ENCODE measurements at regions not wholly inside any gene's neighbourhood (a gene's known extent, or its start where the extent isn't known, plus 50 kb on each side); places are given as distances from the start of the nearest gene placed in this dataset.

DNA sequence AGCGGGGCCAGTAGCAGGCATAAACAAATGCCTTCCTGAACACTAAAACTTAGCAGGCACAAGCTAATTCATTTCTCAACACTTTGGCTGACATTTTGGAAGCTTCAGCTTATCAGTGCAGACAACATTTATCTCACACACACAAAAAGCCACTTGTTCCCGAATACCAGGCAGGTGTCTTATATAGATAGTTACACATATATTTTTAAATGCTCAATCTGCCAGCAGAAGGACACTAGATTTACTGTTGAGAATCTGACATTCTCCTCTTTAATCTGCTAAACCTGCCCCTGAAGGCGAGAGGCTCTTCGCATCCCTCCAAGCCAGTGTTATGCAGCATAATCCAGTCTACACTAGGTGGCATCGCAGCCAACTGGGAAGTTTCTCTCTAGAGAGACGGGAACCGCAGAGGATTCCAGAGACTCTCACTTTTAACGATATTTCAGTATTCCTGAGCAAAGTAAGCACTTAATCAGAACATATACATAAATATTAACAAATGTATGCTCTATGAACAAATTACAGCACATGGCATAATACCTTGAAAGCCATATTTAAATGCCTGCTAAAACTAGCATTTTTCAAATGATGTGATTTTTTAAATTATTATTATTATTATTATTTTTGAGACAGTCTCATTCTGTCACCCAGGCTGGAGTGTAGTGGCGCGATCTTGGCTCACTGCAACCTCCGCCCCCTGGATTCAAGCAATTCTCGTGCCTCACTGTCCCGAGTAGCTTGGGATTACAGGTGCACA lies 90.2 kb upstream of the SCG2 start:
- peak in 1 of 2 donors; percentile 60 for ATAC-seq
- no peaks in the 10 kb centered on the region for H3K27me3 ChIP-seq (ENCODE audit: low read depth)
- intact Hi-C loops (cut with DNase I) = no loop called here
- no peak overlapping the region for H3K27ac ChIP-seq
- H3K9me3 ChIP-seq = no peaks in the 10 kb centered on the region
- DNase-seq = no peak
- H3K36me3 ChIP-seq = no peaks in the 10 kb centered on the region
- H3K4me3 ChIP-seq = no peak overlapping the region
- no peaks in the 10 kb centered on the region for H3K4me1 ChIP-seq
- TF ChIP-seq CTCF (IDR thresholded peaks at IDR 0.05) = peak; percentile 47

DNA sequence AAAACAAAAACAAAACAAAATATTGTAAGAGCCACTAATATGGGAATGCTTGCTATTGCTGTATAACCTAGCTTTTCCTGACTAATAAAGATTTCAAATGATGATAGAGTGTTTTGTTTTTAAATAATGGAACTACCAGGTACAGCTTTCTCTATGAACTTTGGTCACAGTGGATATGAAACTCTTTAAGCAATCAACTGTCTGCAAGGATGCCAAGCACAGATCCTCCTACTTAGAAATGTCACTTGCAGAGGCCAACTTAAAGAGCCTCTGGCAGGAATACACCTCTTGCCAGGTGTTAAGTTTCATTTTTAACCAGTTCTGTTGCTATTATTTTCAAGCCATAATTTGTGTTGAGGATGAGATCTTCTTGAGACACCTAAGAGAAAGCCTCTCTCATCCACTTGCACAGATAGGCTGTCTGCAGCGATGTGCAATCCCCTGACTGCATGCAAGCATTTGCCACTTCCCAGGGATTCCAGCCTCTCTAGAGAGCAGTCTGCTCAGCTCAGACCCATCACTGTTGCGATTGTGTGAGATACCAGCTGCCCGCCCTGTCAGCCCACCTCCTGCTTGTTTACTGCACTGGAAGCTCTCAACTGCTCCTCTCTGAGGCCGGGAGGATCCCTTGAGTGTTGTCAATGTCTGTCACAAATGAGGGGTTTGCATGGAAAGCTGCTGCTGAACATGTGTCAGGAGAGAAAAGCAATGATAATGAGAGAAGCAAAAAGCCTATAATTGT lies 86.1 kb upstream of the SCG2 start:
- intact Hi-C loops (cut with DNase I) = no loop called here
- Histone ChIP-seq H3K27me3 (ENCODE audit: low read depth) (no peaks in the 10 kb centered on the region), H3K4me3 (no peak overlapping the region), H3K9me3 (no peaks in the 10 kb centered on the region), H3K36me3 (no peaks in the 10 kb centered on the region), H3K27ac (no peak overlapping the region), H3K4me1 (no peaks in the 10 kb centered on the region)
- ATAC-seq (no peak), DNase-seq (no peak)
- no peak for TF ChIP-seq CTCF (IDR thresholded peaks at IDR 0.05)

GRCh38 chr2:223681125-223681524 lies 79.0 kb upstream of the SCG2 start:
- no peaks in the 10 kb centered on the region for H3K27me3 ChIP-seq (ENCODE audit: low read depth)
- no peak overlapping the region for H3K4me3 ChIP-seq
- no peak for TF ChIP-seq CTCF (IDR thresholded peaks at IDR 0.05)
- no peaks in the 10 kb centered on the region for H3K9me3 ChIP-seq
- no peaks in the 10 kb centered on the region for H3K4me1 ChIP-seq
- no peak for ATAC-seq
- no peak overlapping the region for H3K27ac ChIP-seq
- DNase-seq = no peak
- intact Hi-C loops (cut with DNase I) = no loop called here
- no peaks in the 10 kb centered on the region for H3K36me3 ChIP-seq

DNA sequence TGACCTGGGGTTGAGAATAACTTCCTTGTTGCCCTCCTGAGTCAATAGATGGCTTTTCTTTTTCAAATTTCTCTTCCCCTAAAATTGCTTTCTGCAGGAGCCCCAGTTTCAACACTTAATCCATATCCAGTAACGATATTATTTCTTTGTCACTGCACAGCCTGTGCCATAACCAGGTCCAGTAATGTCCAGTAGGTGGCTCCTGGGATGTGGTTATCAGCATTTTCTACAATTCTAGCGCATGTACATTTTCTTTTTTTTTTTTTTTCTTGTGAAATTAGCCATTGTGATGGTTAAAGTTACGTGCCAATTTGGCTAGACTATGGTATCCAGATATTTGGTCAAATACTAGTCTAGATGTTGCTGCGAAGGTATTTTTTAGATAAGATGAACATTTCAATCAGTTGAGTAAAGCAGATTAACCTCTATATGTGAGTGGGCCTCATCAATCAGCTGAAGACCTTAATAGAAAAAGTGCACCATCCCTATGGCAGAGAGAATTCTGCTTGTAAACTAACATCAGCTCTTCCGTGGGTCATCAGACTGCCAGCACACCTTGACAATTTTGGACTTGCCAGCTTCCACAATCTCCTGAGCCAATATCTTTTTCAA lies 72.9 kb upstream of the SCG2 start:
- Histone ChIP-seq H3K27ac (no peak overlapping the region), H3K36me3 (no peaks in the 10 kb centered on the region), H3K27me3 (ENCODE audit: low read depth) (no peaks in the 10 kb centered on the region), H3K4me1 (no peaks in the 10 kb centered on the region), H3K9me3 (no peaks in the 10 kb centered on the region), H3K4me3 (no peak overlapping the region)
- DNase-seq (no peak), ATAC-seq (peak in 1 of 2 donors; percentile 45)
- peak; percentile 31 for TF ChIP-seq CTCF (IDR thresholded peaks at IDR 0.05)
- intact Hi-C loops (cut with DNase I) = no loop called here

DNA sequence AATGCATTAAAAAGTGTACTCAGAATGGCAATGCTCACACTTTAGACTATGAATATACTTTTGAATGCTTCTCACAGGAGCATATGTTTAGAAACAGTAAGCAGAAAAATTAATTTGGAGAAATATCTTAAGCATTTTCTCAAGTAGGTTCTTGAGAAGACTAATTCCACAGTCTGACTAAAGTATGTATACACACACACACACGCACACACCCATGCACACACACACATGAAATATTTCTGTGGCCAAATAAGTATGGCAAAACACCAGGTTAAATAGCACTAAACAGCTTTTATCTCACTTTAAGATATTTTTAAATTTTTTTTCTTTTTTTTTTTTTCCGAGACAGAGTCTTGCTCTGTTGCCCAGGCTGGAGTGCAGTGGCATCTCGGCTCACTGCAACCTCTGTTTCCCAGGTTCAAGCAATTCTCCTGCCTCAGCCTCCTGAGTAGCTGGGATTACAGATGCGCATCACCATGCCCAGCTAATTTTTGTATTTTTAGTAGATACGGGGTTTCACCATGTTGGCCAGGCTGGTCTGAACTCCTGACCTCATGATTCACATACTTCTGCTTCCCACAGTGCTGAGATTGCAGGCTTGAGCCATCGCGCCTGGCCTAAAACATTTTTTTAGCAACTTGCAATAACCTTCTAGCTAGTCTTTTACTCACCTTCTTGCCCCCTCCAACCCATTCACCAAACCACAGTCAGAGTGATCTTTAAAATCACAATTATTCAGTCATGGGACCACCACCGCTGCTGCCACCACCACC lies 67.5 kb upstream of the SCG2 start:
- Histone ChIP-seq H3K9me3 (no peaks in the 10 kb centered on the region), H3K36me3 (no peaks in the 10 kb centered on the region), H3K4me3 (no peak overlapping the region), H3K27me3 (ENCODE audit: low read depth) (no peaks in the 10 kb centered on the region), H3K27ac (no peak overlapping the region), H3K4me1 (no peaks in the 10 kb centered on the region)
- TF ChIP-seq CTCF (IDR thresholded peaks at IDR 0.05) = no peak
- ATAC-seq (peak; percentile 62 to 77), DNase-seq (no peak)
- intact Hi-C loops (cut with DNase I) = no loop called here
